Activated CD4-positive, alpha-beta T cell treated with anti-CD3 and anti-CD28 coated beads, Interleukin-2, amount 50 U/mL, for 1 hour (primary cell): ENCODE measurements at regions not wholly inside any gene's neighbourhood (a gene's known extent, or its start where the extent isn't known, plus 50 kb on each side); places are given as distances from the start of the nearest gene placed in this dataset.
"Not testable (repeated sequence)": the region's sequence is repeated elsewhere in the genome, so short reads cannot be mapped to it uniquely, and the experiment has no call there.

Experiments used
- DNase-seq: peaks from one replicate; pipeline ENCODE4 v3.0.0-alpha.2; 2020

GRCh38 chr6:19159561-19159960, 677.6 kb upstream of the ID4 start:
- no peak for DNase-seq

- no peak for DNase-seq
These were observed 677.0 kb upstream of the ID4 start for GRCh38 chr6:19160081-19160730.

GRCh38 chr6:19167251-19167650, 669.9 kb upstream of the ID4 start:
- DNase-seq: no peak

GRCh38 chr6:19169366-19169765, 667.8 kb upstream of the ID4 start:
- no peak for DNase-seq

GRCh38 chr6:19175023-19175422, 662.1 kb upstream of the ID4 start:
- DNase-seq: no peak

- no peak for DNase-seq
These were observed 656.7 kb upstream of the ID4 start for GRCh38 chr6:19180348-19181072.

- DNase-seq: no peak
These were observed 656.0 kb upstream of the ID4 start for GRCh38 chr6:19181211-19181610.

- DNase-seq: no peak
These were observed 643.5 kb upstream of the ID4 start for GRCh38 chr6:19193624-19194023.

GRCh38 chr6:19204445-19204844, 632.7 kb upstream of the ID4 start:
- DNase-seq: no peak

- DNase-seq: no peak
These were observed 632.1 kb upstream of the ID4 start for GRCh38 chr6:19205076-19205475.

- no peak for DNase-seq
These were observed 628.0 kb upstream of the ID4 start for GRCh38 chr6:19209202-19209601.

GRCh38 chr6:19210849-19211590, 626.1 kb upstream of the ID4 start:
- no peak for DNase-seq

- no peak for DNase-seq
These were observed 622.9 kb upstream of the ID4 start for GRCh38 chr6:19214231-19214630.

GRCh38 chr6:19219931-19220330, 617.2 kb upstream of the ID4 start:
- DNase-seq: no peak

GRCh38 chr6:19231878-19232561, 605.1 kb upstream of the ID4 start:
- no peak for DNase-seq

GRCh38 chr6:19245656-19246055, 591.5 kb upstream of the ID4 start:
- DNase-seq: no peak

- not testable (repeated sequence) for DNase-seq
These were observed 590.0 kb upstream of the ID4 start for GRCh38 chr6:19247181-19247580.

- DNase-seq: not testable (repeated sequence)
These were observed 581.0 kb upstream of the ID4 start for GRCh38 chr6:19256123-19256522.

- DNase-seq: no peak
These were observed 575.5 kb upstream of the ID4 start for GRCh38 chr6:19261642-19262041.

- DNase-seq: no peak
These were observed 569.1 kb upstream of the ID4 start for GRCh38 chr6:19268117-19268516.

- no peak for DNase-seq
These were observed 568.5 kb upstream of the ID4 start for GRCh38 chr6:19268718-19269117.

GRCh38 chr6:19269341-19269898, 567.8 kb upstream of the ID4 start:
- DNase-seq: no peak

- DNase-seq: no peak
These were observed 566.6 kb upstream of the ID4 start for GRCh38 chr6:19270616-19271015.
